GM12878 (cell line): ENCODE measurements at regions not wholly inside any gene's neighbourhood (a gene's known extent, or its start where the extent isn't known, plus 50 kb on each side); places are given as distances from the start of the nearest gene placed in this dataset.
"Not testable (repeated sequence)": the region's sequence is repeated elsewhere in the genome, so short reads cannot be mapped to it uniquely, and the experiment has no call there.

Experiments
- ATAC-seq: fragments of 200-7000 bp; cut with Tn5 transposase; 3 replicates; pipeline ENCODE4 v1.9.1; 2020; ENCODE audit warnings: mild to moderate bottlenecking, moderate library complexity
- BruUV-seq: library from RNA; stranded (reverse); fragments of 400-500 nt; replicated peaks from 2 replicates; lab custom pipeline; 2021; lab: Mats Ljungman, UMichigan
- CTCF ChIA-PET: fragments of 300-600 bp; sonication (Branson Sonifier 250); formaldehyde crosslinking; extraction: SDS; loops from one replicate; lab custom pipeline; 2021; ENCODE audit warnings: inconsistent platforms; lab: Yijun Ruan, JAX
- POLR2A ChIA-PET: fragments of 350-600 bp; formaldehyde crosslinking; extraction: SDS; loops from one replicate; lab custom pipeline; 2021; ENCODE audit warnings: inconsistent platforms; lab: Charles Lee
- RAD21 ChIA-PET: fragments of 300-600 bp; sonication (Branson Sonifier 250); formaldehyde crosslinking; loops from one replicate; lab custom pipeline; 2023; ENCODE audit warnings: antibody characterized with exemption; ENCODE audit not compliant: unreplicated experiment; lab: Charles Lee
- SMC1A ChIA-PET: fragments of 300-600 bp; sonication (Branson Sonifier 250); formaldehyde crosslinking; loops from one replicate; lab custom pipeline; 2023; ENCODE audit not compliant: unreplicated experiment, uncharacterized antibody; lab: Charles Lee
- DNase-seq: peaks from one replicate; pipeline ENCODE4 v3.0.0-alpha.2; 2011; ENCODE audit warnings: low read depth, low spot score
- FAIRE-seq: peaks from 3 replicates; lab custom pipeline; 2011; peaks lifted over from hg19 to GRCh38; lab: Jason Lieb, UNC
- H2AFZ ChIP-seq: 2 replicates; pipeline ENCODE4 v1.6.0; 2011; ENCODE audit warnings: low read depth, low read length, control low read depth; ENCODE audit not compliant: control insufficient read depth
- H3K27ac ChIP-seq: 2 replicates; pipeline ENCODE4 v1.5.1; 2011; ENCODE audit warnings: control low read depth; ENCODE audit not compliant: control insufficient read depth, insufficient read depth
- H3K27me3 ChIP-seq, 2 experiments: replicated peaks in 1 of 2; 2 replicates each; pipeline versions ENCODE4 v1.6.0 to v1.6.1; 2011; ENCODE audit warnings: low read length in 1 of 2; ENCODE audit not compliant: control insufficient read depth in 2 of 2, insufficient read depth in 2 of 2
- H3K36me3 ChIP-seq, 2 experiments: 2 replicates each; pipeline ENCODE4 v1.5.1; 2011; ENCODE audit warnings: low read length in 1 of 2; ENCODE audit not compliant: control insufficient read depth in 2 of 2, insufficient read depth in 2 of 2
- H3K4me1 ChIP-seq: 2 replicates; pipeline ENCODE4 v1.6.1; 2011; ENCODE audit warnings: mild to moderate bottlenecking, low read length, moderate library complexity, mixed read lengths; ENCODE audit not compliant: control insufficient read depth, insufficient read depth
- H3K4me2 ChIP-seq: 2 replicates; pipeline ENCODE4 v1.6.0; 2011; ENCODE audit warnings: control low read depth; ENCODE audit not compliant: control insufficient read depth, insufficient read depth
- H3K4me3 ChIP-seq: fragments of 200-600 bp; sonication (generic); 2 replicates; pipeline ENCODE4 v1.5.1; 2016
- H3K79me2 ChIP-seq: 2 replicates; pipeline ENCODE4 v1.6.0; 2011; ENCODE audit warnings: low read length; ENCODE audit not compliant: control insufficient read depth, insufficient read depth
- H3K9ac ChIP-seq: 2 replicates; pipeline ENCODE4 v1.8.0; 2011; ENCODE audit warnings: low read length, control low read depth, mixed read lengths; ENCODE audit not compliant: control insufficient read depth, insufficient read depth
- H3K9me3 ChIP-seq: replicated peaks from 3 replicates; pipeline ENCODE4 v1.5.1; 2011; ENCODE audit warnings: mild to moderate bottlenecking, low read length; ENCODE audit not compliant: control insufficient read depth, insufficient read depth
- H4K20me1 ChIP-seq: 2 replicates; pipeline ENCODE4 v1.6.0; 2011; ENCODE audit not compliant: control insufficient read depth, insufficient read depth
- JUNB ChIP-seq: IDR thresholded peaks from 2 replicates; pipeline ENCODE4 v1.6.1; 2016; ENCODE audit warnings: antibody characterized with exemption, mild to moderate bottlenecking
- SPI1 ChIP-seq: IDR thresholded peaks from 2 replicates; pipeline ENCODE4 v1.6.1; 2011; ENCODE audit warnings: low read depth, mild to moderate bottlenecking, low read length, moderate library complexity, borderline replicate concordance; ENCODE audit not compliant: insufficient read depth
- WGBS: methylation state at CpG from one replicate; pipeline ENCODE4 v1.1.6; 2016; ENCODE audit warnings: low lambda C conversion rate; ENCODE audit not compliant: insufficient replicate concordance, insufficient coverage; ENCODE audit errors: missing lambda C conversion rate; 5-methylcytosine and 5-hydroxymethylcytosine counted together
- in situ Hi-C: fragments of 300-500 bp; cut with MboI; formaldehyde crosslinking; loops from 9 replicates; pipeline ENCODE4 v1.14.3; 2018; ENCODE audit warnings: mixed read lengths
- intact Hi-C: fragments of 100-400 bp; cut with micrococcal nuclease; formaldehyde crosslinking; loops from one replicate; pipeline ENCODE4 v1.14.2; 2022; ENCODE audit not compliant: unreplicated experiment

DNA sequence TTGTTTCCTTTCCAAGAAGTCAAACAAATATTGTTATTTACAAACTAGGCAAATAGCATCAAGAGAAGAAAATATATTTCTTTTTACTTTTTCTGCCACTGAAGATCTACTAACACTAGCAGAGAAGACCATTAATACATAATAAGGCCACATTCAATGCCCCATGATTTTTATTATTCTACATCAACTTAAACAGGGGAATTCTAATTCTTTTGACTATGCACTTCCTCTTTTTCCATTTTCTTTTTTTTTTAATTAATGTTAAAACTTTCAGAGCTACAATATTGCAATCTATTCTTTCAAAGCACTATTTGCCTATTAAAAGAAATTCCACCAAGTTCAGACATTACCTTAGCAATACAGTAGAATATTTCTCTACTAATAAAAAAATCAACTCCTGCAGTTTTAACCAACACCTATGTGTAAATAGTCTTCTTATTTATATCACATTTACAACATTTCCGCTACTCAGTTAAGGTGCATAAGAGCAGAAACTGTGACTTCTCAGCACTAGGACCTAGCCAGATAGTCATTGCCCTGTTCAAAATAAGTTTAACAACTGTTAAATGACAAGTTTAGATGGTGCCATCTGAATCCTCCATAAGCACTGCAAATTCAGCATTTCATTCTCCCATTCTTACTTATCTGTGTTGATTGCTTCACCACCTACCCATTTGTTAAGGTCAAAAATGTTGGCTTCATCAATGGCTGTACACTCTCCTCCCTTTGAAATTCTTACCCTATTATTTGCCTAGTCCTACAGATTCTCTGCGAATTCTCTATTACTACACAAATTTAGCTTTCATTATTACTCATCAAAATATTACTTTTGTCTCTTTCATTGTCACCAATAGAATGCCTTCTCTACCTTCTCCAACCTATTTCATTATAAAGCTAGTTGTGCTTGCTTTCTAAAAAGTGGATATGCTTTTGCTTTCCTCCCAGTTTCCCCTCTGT lies 90.1 kb downstream of the SPDYE17 start:
- H3K4me3 ChIP-seq, FAIRE-seq, H3K9me3 ChIP-seq, H3K79me2 ChIP-seq, H4K20me1 ChIP-seq, RAD21 ChIA-PET, BruUV-seq, H3K4me1 ChIP-seq, H3K36me3 ChIP-seq, DNase-seq, in situ Hi-C loops, intact Hi-C loops, H2AFZ ChIP-seq, SMC1A ChIA-PET, H3K27ac ChIP-seq, POLR2A ChIA-PET, H3K9ac ChIP-seq, H3K27me3 ChIP-seq: not testable (repeated sequence)
- peak; percentile 67 for ATAC-seq
- TF ChIP-seq SPI1 (peak; percentile 39; the same call in 1 of the 2 replicates), JUNB (peak; percentile 51; the same call in 1 of the 2 replicates)
- CTCF ChIA-PET, result interaction anchor here (0.6 kb wide), 1 partner anchor 260 kb away, joined by 5 read pairs; no protein-coding TSS in a partner anchor
- peak overlapping the region; percentile 25; the same call in 1 of the 2 replicates for H3K4me2 ChIP-seq
- 0% methylated on average over 2 of the region's 2 CpGs for WGBS

DNA sequence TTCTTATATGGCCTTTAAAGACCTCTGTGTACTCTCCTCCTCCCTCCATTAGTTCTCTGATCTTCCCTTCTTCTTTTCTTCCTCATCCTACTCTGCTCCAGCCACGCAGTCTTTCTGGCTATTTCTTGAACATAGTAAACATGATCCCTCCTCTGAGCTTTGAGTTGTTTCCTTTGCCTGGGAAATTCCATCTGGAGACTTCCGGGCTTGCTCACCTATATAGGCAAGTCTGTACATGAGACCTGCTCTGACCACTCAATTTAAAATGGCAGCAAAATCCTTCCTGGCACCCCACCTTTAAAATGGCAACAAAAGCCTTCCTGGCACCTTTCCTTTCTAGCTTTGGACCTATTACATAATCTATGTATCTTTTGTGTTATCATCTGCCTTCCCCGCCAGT lies 94.4 kb downstream of the SPDYE17 start:
- POLR2A ChIA-PET, result not testable (repeated sequence)

DNA sequence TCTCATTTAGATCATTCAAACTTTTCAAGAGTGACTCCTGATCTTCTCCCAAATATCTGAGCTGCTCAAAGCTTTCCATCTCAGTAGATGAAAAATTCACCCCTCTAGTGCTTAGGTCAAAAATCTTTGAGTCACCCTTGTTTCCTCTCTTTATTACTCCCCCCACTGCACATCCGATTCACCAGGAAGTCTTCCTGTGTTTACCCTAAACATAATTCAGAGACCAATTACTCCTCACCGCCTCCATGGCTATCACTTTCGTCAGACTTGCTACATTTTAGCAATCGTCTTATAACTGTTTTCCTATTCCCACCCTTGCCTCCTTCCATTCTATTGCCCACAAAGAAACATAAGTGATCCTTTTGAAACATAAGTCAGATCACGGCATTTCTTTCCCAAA lies 94.8 kb downstream of the SPDYE17 start:
- SMC1A ChIA-PET, H3K9me3 ChIP-seq, H3K27ac ChIP-seq, ATAC-seq, H3K27me3 ChIP-seq, H3K9ac ChIP-seq, FAIRE-seq, BruUV-seq, in situ Hi-C loops, RAD21 ChIA-PET, H3K4me3 ChIP-seq, CTCF ChIA-PET, H2AFZ ChIP-seq, intact Hi-C loops, H3K4me1 ChIP-seq, H3K36me3 ChIP-seq, H3K4me2 ChIP-seq, H4K20me1 ChIP-seq, DNase-seq, POLR2A ChIA-PET, H3K79me2 ChIP-seq: not testable (repeated sequence)
- 77% methylated on average over 5 of the region's 5 CpGs for WGBS

More for the DNA sequence above, 94.4 kb downstream of the SPDYE17 start:
- H3K4me2 ChIP-seq, H3K9me3 ChIP-seq, BruUV-seq, DNase-seq, ATAC-seq, H3K4me3 ChIP-seq, H3K27me3 ChIP-seq, H3K4me1 ChIP-seq, H3K79me2 ChIP-seq, H3K9ac ChIP-seq, H4K20me1 ChIP-seq, H2AFZ ChIP-seq, CTCF ChIA-PET, in situ Hi-C loops, intact Hi-C loops, H3K36me3 ChIP-seq, SMC1A ChIA-PET, H3K27ac ChIP-seq, FAIRE-seq, RAD21 ChIA-PET: not testable (repeated sequence)
- WGBS, result 80% methylated on average over 2 of the region's 3 CpGs
